ENCODE measurements at regions not wholly inside any gene's neighbourhood (a gene's known extent, or its start where the extent isn't known, plus 50 kb on each side); places are given as distances from the start of the nearest gene placed in this dataset.

DNA sequence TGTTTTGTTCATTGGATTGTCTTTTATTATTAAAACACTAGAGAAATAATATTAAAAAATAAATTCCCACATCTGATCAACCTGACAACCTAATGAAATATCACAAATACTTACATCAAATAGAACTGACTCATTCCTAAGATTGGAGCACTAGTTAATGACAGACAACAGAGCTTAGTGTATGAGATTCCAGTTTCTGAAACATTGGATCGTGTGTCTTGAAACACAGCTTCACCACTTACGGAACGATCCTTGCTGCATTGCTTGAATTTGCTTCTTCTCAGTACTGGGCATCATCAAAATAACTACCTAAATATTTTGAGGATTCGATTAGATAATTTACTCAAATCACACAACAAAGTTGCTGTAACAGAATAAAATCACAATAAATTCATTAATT is 667.2 kb upstream of the CDH18 start:
- ChIA-PET POLR2A (no interaction called here), CTCF (no interaction called here)
- no peak for TF ChIP-seq CTCF (IDR thresholded peaks at IDR 0.05; ENCODE audit: insufficient read depth, low read length, missing control alignments)
- no peak overlapping the region for H3K4me3 ChIP-seq (ENCODE audit: low read depth, low read length)
- DNase-seq (ENCODE audit: low read depth, low spot score) = no peak

GRCh38 chr5:20654746-20655145 is 666.7 kb upstream of the CDH18 start:
- CTCF ChIA-PET = no interaction called here
- TF ChIP-seq CTCF (IDR thresholded peaks at IDR 0.05; ENCODE audit: insufficient read depth, low read length, missing control alignments) = no peak
- no peak for DNase-seq (ENCODE audit: low read depth, low spot score)
- no peak overlapping the region for H3K4me3 ChIP-seq (ENCODE audit: low read depth, low read length)
- POLR2A ChIA-PET = no interaction called here

DNA sequence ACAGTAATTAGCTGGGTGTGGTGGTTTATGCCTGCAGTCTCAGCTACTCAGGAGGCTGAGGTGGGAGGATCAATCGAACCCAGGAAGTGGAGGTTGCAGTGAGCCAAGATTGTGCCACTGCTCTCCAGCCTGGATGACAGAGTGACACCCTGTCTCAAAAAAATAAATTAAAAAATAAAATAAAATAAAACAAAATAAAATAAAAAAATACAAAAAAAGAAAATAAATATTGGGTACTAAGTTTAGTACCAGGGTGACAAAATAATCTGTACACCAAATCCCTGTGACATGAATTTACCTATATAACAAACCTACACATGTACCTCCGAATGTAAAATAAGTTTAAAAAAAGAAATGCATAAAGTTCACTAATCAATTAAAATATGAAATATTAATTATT is 666.0 kb upstream of the CDH18 start:
- no peak for TF ChIP-seq CTCF (IDR thresholded peaks at IDR 0.05; ENCODE audit: insufficient read depth, low read length, missing control alignments)
- DNase-seq (ENCODE audit: low read depth, low spot score) = no peak
- no peak overlapping the region for H3K4me3 ChIP-seq (ENCODE audit: low read depth, low read length)
- ChIA-PET POLR2A (no interaction called here), CTCF (no interaction called here)

DNA sequence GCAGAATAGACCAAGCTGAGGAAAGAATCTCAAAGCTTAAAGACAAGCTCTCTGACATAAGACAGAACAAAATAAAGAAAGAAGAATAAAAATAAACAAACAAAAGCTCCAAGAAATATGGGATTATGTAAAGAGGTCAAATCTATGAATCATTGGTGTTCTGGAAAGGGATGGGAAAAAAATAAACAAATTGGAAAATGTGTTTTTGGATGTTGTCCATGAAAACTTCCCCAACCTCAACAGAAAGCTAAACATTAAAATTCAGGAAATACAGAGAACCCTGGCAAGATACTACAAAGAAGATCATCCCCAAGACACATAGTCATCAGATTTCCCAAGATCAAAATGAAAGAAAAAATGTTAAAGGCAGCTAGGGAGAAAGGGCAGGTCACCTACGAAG is 662.0 kb upstream of the CDH18 start:
- ChIA-PET POLR2A (no interaction called here), CTCF (no interaction called here)

DNA sequence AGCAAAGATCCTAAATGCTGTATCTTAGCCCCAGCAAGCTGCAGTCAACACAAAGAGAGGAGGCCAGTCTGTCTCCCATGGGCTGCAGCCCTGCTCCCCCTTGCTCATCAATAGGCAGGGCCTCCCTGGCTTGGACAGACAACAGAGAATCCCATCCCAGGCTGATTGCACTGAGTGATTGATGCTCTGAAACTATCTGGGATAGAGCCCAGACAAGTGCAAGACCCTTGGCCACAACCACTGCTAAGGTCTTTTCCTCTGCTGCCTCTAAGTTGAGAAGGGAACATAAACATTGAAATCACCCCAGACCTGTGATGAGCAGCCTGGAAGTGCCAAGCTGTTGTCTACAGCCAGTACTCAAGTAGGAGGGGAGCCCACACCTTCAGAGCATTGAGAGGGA is 661.0 kb upstream of the CDH18 start:
- no peak for DNase-seq (ENCODE audit: low read depth, low spot score)
- CTCF ChIA-PET = no interaction called here
- POLR2A ChIA-PET = no interaction called here
- TF ChIP-seq CTCF (IDR thresholded peaks at IDR 0.05; ENCODE audit: insufficient read depth, low read length, missing control alignments) = no peak
- no peak overlapping the region for H3K4me3 ChIP-seq (ENCODE audit: low read depth, low read length)

More for the DNA sequence above, 662.0 kb upstream of the CDH18 start:
- H3K4me3 ChIP-seq (ENCODE audit: low read depth, low read length) = no peak overlapping the region
- no peak for TF ChIP-seq CTCF (IDR thresholded peaks at IDR 0.05; ENCODE audit: insufficient read depth, low read length, missing control alignments)
- DNase-seq (ENCODE audit: low read depth, low spot score) = no peak

GRCh38 chr5:20636686-20637085 is 648.7 kb upstream of the CDH18 start:
- TF ChIP-seq CTCF (IDR thresholded peaks at IDR 0.05; ENCODE audit: insufficient read depth, low read length, missing control alignments) = no peak
- ChIA-PET CTCF (no interaction called here), POLR2A (no interaction called here)
- no peak overlapping the region for H3K4me3 ChIP-seq (ENCODE audit: low read depth, low read length)
- DNase-seq (ENCODE audit: low read depth, low spot score) = no peak

Measured in AG04449 (cell line).